ENCODE measurements at regions not wholly inside any gene's neighbourhood (a gene's known extent, or its start where the extent isn't known, plus 50 kb on each side); places are given as distances from the start of the nearest gene placed in this dataset.

DNA sequence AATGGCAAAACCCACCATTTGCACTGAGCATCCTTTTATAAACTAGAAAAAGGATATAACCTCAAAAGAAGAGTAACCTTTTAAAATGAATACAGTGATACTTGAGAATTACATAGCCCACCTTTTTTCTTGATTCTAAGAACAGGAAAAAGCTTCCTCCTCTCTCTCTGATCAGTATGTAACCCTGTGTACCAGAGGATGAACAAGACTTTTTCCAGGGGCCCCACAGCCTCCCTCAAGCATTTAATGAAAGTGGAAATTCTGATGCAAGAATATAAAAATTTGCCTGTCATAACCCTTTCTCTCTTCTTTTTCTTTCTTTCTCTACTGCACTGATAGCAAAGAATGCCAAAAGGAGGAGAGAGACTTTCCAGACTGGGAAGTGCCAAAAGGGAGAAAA, 64.2 kb upstream of the BTN3A2 start:
- Mint-ChIP-seq H3K36me3 (peaks cover 6% of the 10 kb centered on the region), H3K27me3 (peaks cover 3% of the 10 kb centered on the region), H3K4me3 (peak overlapping the region; percentile 71), H3K4me1 (peaks cover 47% of the 10 kb centered on the region), H3K27ac (peak overlapping the region; percentile 99), H3K9me3 (no peaks in the 10 kb centered on the region)
- DNase-seq: peak; percentile 44

DNA sequence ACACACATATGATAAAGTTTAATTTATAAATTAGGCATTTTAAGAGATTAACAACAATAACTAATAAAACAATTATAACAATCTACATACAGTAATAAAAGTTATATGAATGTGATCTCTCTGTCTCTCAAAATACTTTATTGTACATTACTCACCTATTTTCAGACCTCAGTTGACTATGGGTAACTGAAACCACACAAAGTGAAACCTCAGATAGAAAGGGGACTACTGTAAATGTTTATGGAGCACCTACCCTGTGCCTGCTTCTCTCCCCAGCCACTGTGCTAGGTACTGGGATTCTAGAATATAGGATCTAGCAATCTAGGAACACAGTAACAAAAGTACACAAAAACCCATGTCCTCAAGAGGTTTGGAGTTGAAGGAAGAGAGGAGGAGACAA, 63.4 kb upstream of the BTN3A2 start:
- peaks cover 3% of the 10 kb centered on the region for H3K27me3 Mint-ChIP-seq
- H3K4me1 Mint-ChIP-seq: peaks cover 48% of the 10 kb centered on the region
- peak overlapping the region; percentile 82 for H3K27ac Mint-ChIP-seq
- no peak for DNase-seq
- peaks cover 6% of the 10 kb centered on the region for H3K36me3 Mint-ChIP-seq
- peak overlapping the region; percentile 29 for H3K4me3 Mint-ChIP-seq
- H3K9me3 Mint-ChIP-seq: no peaks in the 10 kb centered on the region

DNA sequence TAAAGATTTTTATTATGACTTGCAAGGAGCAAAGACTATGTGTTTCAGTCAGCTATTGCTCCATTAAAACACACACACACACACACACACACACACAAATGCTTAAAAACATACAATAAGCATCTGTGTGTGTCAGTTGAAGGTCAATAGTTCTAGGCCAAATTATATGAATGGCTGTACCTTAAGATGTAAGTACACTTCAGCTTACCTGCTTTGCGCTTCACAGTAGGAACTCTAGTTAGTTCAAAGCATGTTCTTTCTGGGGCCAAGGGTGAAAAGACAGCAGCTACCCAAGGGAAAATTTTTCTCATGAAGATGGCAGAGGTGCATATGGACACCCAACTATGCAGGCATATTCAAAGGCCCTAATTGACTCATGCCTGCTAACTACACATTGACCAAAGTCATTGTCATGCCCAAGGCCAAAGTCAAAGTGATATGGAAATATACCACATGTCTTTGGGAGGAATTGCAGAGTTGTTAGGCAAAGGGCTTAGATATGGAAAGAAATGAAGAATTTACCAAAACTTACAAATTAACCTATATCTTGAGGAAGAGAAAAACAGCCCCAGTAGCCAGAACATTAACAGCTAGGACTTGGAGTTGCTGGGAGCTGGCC, 61.9 kb upstream of the BTN3A2 start:
- Mint-ChIP-seq H3K4me3 (no peak overlapping the region), H3K27ac (peak overlapping the region; percentile 63), H3K4me1 (peaks cover 50% of the 10 kb centered on the region), H3K27me3 (peaks cover 3% of the 10 kb centered on the region), H3K36me3 (peaks cover 6% of the 10 kb centered on the region), H3K9me3 (no peaks in the 10 kb centered on the region)
- DNase-seq: no peak

DNA sequence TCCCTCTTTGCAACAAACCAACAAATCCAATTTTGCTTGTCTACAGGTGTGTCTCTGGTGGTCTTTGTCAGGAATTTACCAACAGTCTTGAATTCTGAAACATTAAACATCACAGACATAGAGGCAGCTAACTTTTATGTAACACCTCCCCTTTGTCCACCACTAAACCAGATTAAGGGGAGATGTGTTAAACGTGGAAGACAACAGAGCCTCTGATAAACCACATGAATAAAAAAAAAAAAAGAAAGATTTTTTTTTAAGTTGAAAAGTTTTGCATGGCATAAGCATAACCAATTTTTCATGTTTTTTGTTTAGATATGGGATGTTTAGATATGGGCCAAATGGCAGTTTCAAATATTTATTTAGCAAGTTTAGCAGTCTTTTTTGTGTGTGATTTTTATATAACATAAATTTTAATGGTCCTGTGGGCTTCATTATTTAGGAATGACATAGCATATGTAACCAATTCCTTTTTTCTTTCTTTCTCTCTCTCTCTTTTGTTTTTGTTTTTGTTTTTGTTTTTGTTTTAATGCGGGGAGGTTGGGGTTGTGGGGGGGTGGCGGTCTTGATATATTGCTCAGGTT, 60.7 kb upstream of the BTN3A2 start:
- DNase-seq: no peak
- no peaks in the 10 kb centered on the region for H3K9me3 Mint-ChIP-seq
- H3K27me3 Mint-ChIP-seq: peaks cover 3% of the 10 kb centered on the region
- H3K36me3 Mint-ChIP-seq: peaks cover 6% of the 10 kb centered on the region
- H3K4me1 Mint-ChIP-seq: peaks cover 47% of the 10 kb centered on the region
- peak overlapping the region; percentile 88 for H3K27ac Mint-ChIP-seq
- peak overlapping the region; percentile 75 for H3K4me3 Mint-ChIP-seq

DNA sequence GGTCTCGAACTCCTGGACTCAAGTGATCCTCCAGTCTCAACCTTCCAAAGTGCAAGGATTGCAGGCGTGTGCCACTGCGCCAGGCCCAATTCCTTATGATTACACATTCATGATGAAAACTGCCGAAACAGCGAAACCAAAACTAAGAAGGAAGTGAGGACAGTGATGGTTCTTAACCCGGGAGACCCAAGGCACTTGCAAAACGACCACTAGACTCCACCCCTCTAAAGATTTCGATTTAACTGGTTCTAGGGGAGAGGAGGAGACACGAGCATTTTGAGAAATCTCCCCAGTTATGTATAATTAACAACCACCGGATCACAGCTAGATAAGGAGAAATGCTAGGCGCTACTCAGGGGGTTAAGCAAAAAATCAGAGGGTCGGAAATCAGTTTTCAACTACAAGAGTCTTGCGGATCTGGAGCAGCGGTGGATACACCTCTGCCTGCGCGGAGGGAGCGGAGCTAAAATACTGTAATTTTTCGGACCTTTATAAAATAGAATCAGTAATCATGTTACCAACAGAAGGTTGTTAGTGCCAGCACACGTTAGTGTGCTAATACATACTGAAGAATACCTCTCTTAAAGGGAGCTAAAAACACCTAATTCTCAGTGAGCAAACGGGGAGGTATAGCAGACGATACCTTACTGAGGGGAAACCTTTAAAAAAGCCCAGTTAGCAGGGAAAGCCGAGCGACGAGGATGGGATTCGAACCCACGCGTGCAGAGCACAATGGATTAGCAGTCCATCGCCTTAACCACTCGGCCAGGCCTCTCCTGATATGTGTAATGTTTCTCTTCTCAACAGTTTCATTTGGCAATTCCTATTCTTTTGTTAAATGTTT, 60.0 kb upstream of the BTN3A2 start:
- DNase-seq: peak; percentile 65
- H3K4me1 Mint-ChIP-seq: peaks cover 49% of the 10 kb centered on the region
- peak overlapping the region; percentile 75 for H3K4me3 Mint-ChIP-seq
- H3K27me3 Mint-ChIP-seq: peaks cover 3% of the 10 kb centered on the region
- peaks cover 6% of the 10 kb centered on the region for H3K36me3 Mint-ChIP-seq
- H3K27ac Mint-ChIP-seq: peak overlapping the region; percentile 88
- H3K9me3 Mint-ChIP-seq: no peaks in the 10 kb centered on the region

DNA sequence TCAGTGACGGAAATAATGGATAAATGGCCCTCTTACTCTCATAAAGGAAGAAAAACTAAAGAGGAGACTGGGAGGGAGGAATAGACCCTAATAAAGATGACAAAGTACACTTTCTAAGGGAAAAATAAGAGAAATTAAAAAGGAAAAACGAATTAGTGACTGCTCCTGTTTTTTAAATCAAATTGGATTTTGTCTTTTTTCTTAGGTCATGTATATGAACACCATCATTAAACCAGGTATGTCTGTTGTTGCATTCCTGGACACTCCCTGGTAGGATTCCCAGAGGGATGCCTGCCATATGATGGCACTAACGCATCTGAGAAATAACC, 59.4 kb upstream of the BTN3A2 start:
- Mint-ChIP-seq H3K4me1 (peaks cover 50% of the 10 kb centered on the region), H3K27ac (peak overlapping the region; percentile 88)
- no peak for DNase-seq

DNA sequence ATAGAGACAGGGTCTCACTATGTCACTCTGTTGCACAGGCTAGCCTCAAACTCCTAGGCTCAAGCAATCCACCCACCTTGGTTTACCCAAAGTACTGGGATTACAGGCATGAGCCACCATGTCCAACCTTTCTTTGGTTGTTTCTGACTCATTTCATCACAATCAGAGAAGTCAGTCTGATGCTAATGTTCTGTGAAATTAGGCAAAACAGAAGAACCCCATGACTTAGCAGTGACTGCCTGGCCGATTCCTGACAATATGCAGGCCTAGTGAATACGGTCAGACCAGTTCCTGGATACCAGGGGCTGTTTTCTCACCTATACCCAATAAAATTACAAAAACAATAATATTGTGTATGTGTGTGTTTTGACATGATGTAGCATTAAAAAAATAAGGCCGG, 58.8 kb upstream of the BTN3A2 start:
- Mint-ChIP-seq H3K4me3 (no peak overlapping the region), H3K36me3 (peaks cover 4% of the 10 kb centered on the region), H3K4me1 (peaks cover 47% of the 10 kb centered on the region), H3K9me3 (no peaks in the 10 kb centered on the region), H3K27me3 (peaks cover 3% of the 10 kb centered on the region), H3K27ac (no peak overlapping the region)
- no peak for DNase-seq

More for the DNA sequence above, 59.4 kb upstream of the BTN3A2 start:
- Mint-ChIP-seq H3K4me3 (peak overlapping the region; percentile 75), H3K36me3 (peaks cover 4% of the 10 kb centered on the region), H3K27me3 (peaks cover 3% of the 10 kb centered on the region), H3K9me3 (no peaks in the 10 kb centered on the region)

DNA sequence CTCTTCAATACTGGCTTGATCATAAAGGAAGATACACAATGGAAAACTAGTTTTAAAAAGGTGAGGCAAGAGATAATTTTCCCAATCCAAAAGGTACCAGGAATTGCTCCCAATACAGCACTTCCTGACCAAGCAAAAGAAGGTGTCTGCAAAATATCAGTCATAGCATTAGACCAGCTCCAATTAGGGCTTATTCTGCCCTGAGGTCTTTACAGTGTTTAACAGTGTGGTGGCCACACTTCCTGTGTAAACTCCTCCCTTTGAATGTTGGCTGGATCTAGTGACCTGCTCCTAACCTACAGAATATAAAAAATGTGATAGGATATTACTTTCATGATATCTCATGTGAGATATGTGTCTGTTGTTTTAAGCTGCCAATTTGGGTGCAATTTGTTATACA, 57.1 kb upstream of the BTN3A2 start:
- H3K36me3 Mint-ChIP-seq: peaks cover 5% of the 10 kb centered on the region
- H3K9me3 Mint-ChIP-seq: peaks cover 2% of the 10 kb centered on the region
- peaks cover 56% of the 10 kb centered on the region for H3K4me1 Mint-ChIP-seq
- no peak for DNase-seq
- H3K27ac Mint-ChIP-seq: no peak overlapping the region
- H3K4me3 Mint-ChIP-seq: no peak overlapping the region
- peaks cover 13% of the 10 kb centered on the region for H3K27me3 Mint-ChIP-seq

DNA sequence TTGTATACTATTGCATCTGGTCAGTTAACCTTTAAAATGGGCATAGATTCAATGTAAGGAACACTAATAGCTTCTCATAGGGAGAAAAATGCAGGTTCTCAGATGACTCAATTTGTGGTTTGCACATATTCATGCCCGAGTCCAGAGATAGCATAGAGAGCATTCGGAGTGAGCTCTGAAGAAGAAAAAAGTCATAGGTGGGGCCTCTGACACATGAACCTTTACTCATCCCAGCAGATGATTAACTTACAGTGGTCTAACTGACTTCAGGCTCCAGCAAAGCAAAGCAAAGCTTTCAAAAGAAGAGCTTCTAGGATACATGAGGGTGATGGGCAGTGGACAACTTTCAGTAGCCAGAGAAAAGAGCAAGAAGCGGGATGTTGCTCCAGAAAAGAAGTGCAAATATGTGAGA, 55.3 kb upstream of the BTN3A2 start:
- Mint-ChIP-seq H3K27ac (no peak overlapping the region), H3K4me1 (peaks cover 53% of the 10 kb centered on the region), H3K36me3 (peaks cover 3% of the 10 kb centered on the region), H3K27me3 (peaks cover 18% of the 10 kb centered on the region), H3K9me3 (peaks cover 2% of the 10 kb centered on the region), H3K4me3 (peak overlapping the region; percentile 1)
- no peak for DNase-seq

DNA sequence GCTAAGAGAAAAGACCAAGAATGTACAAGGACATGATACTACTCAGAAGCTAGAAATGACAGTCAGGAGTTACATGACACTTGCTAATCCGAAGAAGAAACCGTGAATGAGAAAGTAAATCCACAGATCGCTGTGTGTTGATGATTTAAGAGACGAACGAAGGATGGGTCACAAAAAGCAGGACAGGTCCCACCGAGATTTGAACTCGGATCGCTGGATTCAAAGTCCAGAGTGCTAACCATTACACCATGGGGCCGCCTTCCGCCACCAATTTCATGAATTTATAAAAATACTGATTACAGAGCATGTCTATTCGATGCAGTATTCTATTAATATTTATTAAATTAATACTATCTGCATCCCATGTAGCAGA, 54.0 kb upstream of the BTN3A2 start:
- Mint-ChIP-seq H3K9me3 (peaks cover 2% of the 10 kb centered on the region), H3K4me3 (peak overlapping the region; percentile 84), H3K27ac (peak overlapping the region; percentile 11), H3K36me3 (peaks cover 3% of the 10 kb centered on the region), H3K27me3 (peaks cover 15% of the 10 kb centered on the region), H3K4me1 (peaks cover 41% of the 10 kb centered on the region)
- peak; percentile 45 for DNase-seq

DNA sequence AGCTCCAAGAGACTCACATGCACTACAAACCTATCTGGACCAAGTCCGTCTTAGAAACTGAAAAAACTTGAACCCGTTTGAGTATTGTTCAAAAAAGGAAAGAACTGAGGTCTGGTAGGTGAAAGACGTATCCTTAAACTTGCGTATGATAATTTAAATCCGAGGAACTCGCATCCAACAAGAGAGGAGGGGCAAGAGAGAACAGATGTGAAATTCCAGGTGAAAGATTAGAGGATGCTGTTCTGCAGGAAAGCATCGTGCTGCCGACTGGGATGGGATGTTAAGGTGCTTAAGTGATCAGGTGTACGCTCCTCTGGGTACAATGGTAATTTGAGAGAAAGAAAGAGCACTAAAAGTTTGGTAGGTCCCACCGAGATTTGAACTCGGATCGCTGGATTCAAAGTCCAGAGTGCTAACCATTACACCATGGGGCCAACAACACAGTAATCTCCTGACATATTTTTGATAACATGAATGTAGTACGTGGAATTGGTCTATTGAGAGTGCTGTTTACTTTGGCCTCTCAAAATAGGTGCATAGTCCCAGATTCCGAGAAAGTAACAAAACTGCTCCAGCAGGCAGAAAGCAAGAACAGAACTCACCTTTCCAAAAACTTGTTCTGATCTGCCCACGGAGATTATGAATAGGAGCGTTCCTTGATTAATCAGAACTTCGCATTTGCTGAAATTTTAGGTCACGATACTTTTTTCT, 53.5 kb upstream of the BTN3A2 start:
- Mint-ChIP-seq H3K27me3 (peaks cover 15% of the 10 kb centered on the region), H3K9me3 (peaks cover 2% of the 10 kb centered on the region), H3K27ac (peak overlapping the region; percentile 73), H3K4me1 (peaks cover 41% of the 10 kb centered on the region), H3K4me3 (peak overlapping the region; percentile 84), H3K36me3 (peaks cover 3% of the 10 kb centered on the region)
- DNase-seq: peak; percentile 45

DNA sequence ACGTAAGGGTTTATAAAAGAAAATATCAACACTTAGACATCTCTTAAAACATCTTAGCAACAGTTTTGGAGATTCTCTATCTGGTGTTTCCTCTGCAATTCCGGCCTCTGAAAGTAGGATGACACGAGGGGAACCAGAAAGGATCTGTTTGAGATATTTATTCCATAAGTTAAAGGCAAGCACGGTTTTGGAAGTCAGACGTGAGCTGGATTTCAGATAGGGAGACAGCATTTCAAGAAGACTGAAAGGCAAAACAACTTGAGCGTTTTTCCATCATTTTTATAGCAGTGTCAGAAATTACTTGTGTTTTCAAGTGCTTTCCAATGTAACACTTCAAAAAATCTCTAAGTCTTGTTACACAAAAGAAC, 52.9 kb upstream of the BTN3A2 start:
- H3K4me1 Mint-ChIP-seq: peaks cover 41% of the 10 kb centered on the region
- H3K27me3 Mint-ChIP-seq: peaks cover 15% of the 10 kb centered on the region
- H3K36me3 Mint-ChIP-seq: peaks cover 3% of the 10 kb centered on the region
- peak overlapping the region; percentile 73 for H3K27ac Mint-ChIP-seq
- DNase-seq: no peak
- peak overlapping the region; percentile 84 for H3K4me3 Mint-ChIP-seq
- H3K9me3 Mint-ChIP-seq: peaks cover 2% of the 10 kb centered on the region

DNA sequence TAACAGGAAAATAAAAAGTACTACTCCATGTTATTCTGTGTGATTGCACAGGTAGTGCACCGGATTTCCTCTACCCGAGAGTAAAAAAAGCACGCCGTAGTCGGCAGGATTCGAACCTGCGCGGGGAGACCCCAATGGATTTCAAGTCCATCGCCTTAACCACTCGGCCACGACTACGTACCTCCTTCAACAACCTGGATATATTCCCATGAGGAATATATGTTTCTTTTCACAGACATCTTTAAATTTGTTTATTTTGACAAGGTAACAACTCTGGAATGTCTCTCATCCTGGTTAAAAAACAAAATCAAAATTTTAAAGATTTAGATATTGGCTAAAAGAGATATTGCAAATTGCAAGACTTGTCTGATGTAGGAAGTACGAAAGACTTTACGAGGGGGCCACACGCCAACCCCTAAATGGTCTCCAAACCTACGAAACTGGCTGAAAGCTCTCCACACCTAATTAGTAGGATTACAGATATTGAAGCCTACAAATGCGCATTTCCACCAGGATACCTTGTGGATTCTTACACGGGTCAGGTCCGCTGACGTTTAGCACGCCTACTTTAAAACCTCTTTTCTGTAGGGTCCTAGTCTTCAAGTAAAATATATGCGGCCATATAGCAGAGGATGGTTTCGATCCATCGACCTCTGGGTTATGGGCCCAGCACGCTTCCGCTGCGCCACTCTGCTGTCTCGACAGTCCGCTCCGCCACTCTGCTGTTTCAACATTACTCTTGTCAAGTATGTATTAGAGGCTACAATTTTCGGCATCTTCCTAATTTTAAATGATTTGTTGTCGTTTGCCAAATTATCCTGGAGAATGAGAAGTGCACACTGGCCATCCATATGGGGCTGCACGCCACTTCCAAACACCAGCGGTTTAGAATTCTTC, 52.2 kb upstream of the BTN3A2 start:
- peak overlapping the region; percentile 73 for H3K27ac Mint-ChIP-seq
- H3K36me3 Mint-ChIP-seq: peaks cover 3% of the 10 kb centered on the region
- peaks cover 41% of the 10 kb centered on the region for H3K4me1 Mint-ChIP-seq
- peak overlapping the region; percentile 84 for H3K4me3 Mint-ChIP-seq
- peak; percentile 77 for DNase-seq
- H3K27me3 Mint-ChIP-seq: peaks cover 16% of the 10 kb centered on the region
- H3K9me3 Mint-ChIP-seq: peaks cover 2% of the 10 kb centered on the region

Measured in activated naive CD8-positive, alpha-beta T cell treated with anti-CD3 and anti-CD28 coated beads for 36 hours (primary cell).